ENCODE measurements at regions not wholly inside any gene's neighbourhood (a gene's known extent, or its start where the extent isn't known, plus 50 kb on each side); places are given as distances from the start of the nearest gene placed in this dataset.

- Histone ChIP-seq H3K9ac (ENCODE audit: insufficient read depth, low read length, poor library complexity, severe bottlenecking) (no peak overlapping the region), H3K36me3 (replicated peaks in 1 of 2; ENCODE audit: control insufficient read depth in 1 of 2, insufficient read depth in 2 of 2, low read length in 2 of 2) (no peaks in the 10 kb centered on the region), H3K4me3 (replicated peaks in 1 of 3; ENCODE audit: low read depth in 2 of 3, low read length in 3 of 3) (no peak overlapping the region), H3K4me1 (ENCODE audit: control insufficient read depth in 1 of 2, insufficient read depth in 2 of 2, low read length in 2 of 2) (no peaks in the 10 kb centered on the region), H3K9me3 (replicated peaks in 1 of 2; ENCODE audit: control insufficient read depth in 1 of 2, insufficient read depth in 1 of 2, low read length in 2 of 2) (no peaks in the 10 kb centered on the region), H3K4me2 (replicated peaks; ENCODE audit: extremely low read depth, low read length, poor library complexity, severe bottlenecking) (no peak overlapping the region), H3K27me3 (ENCODE audit: control insufficient read depth in 2 of 2, insufficient read depth in 2 of 2, low read length in 2 of 2) (no peaks in the 10 kb centered on the region), H2AFZ (ENCODE audit: insufficient read depth, low read depth, low read length, poor library complexity, severe bottlenecking) (no peak overlapping the region), H3K27ac (ENCODE audit: low read depth in 1 of 2, low read length in 2 of 2) (no peak overlapping the region), H3K79me2 (ENCODE audit: insufficient read depth, low read length) (no peaks in the 10 kb centered on the region), H4K20me1 (ENCODE audit: insufficient read depth, low read length) (no peaks in the 10 kb centered on the region)
- intact Hi-C loops (cut with micrococcal nuclease), result no loop called here
- Mint-ChIP-seq H3K36me3 (no peaks in the 10 kb centered on the region), H3K27ac (no peak overlapping the region), H3K4me3 (no peak overlapping the region), H3K9me3 (peaks cover 0 to 2% (median 0%) of the 10 kb centered on the region in 7 donors), H3K4me1 (no peaks in the 10 kb centered on the region), H3K27me3 (ENCODE audit: low read depth in 3 of 3) (peaks cover 1 to 4% (median 2%) of the 10 kb centered on the region in 3 donors)
- no peak for TF ChIP-seq CTCF (IDR thresholded peaks at IDR 0.05)
- no peak for DNase-seq
Measured at GRCh38 chr12:115693970-115694369, 583.5 kb downstream of the MED13L start.

- H3K9me3 ChIP-seq (replicated peaks in 1 of 2; ENCODE audit: control insufficient read depth in 1 of 2, insufficient read depth in 1 of 2, low read length in 2 of 2), result no peaks in the 10 kb centered on the region
- Mint-ChIP-seq H3K36me3 (no peaks in the 10 kb centered on the region), H3K27me3 (ENCODE audit: low read depth in 3 of 3) (peaks cover 1 to 13% (median 2%) of the 10 kb centered on the region in 3 donors), H3K4me1 (no peaks in the 10 kb centered on the region), H3K4me3 (no peak overlapping the region), H3K27ac (no peak overlapping the region), H3K9me3 (peaks cover 0 to 2% (median 0%) of the 10 kb centered on the region in 7 donors)
- intact Hi-C loops (cut with micrococcal nuclease), result no loop called here
- H3K27ac ChIP-seq (ENCODE audit: low read depth in 1 of 2, low read length in 2 of 2), result no peak overlapping the region
- no peak overlapping the region for H2AFZ ChIP-seq (ENCODE audit: insufficient read depth, low read depth, low read length, poor library complexity, severe bottlenecking)
- no peak overlapping the region for H3K4me2 ChIP-seq (replicated peaks; ENCODE audit: extremely low read depth, low read length, poor library complexity, severe bottlenecking)
- WGBS (ENCODE audit: insufficient coverage), result 80% methylated on average over 1 of the region's 2 CpGs
- H4K20me1 ChIP-seq (ENCODE audit: insufficient read depth, low read length), result no peaks in the 10 kb centered on the region
- no peaks in the 10 kb centered on the region for H3K36me3 ChIP-seq (replicated peaks in 1 of 2; ENCODE audit: control insufficient read depth in 1 of 2, insufficient read depth in 2 of 2, low read length in 2 of 2)
- no peaks in the 10 kb centered on the region for H3K79me2 ChIP-seq (ENCODE audit: insufficient read depth, low read length)
- no peak overlapping the region for H3K9ac ChIP-seq (ENCODE audit: insufficient read depth, low read length, poor library complexity, severe bottlenecking)
- H3K4me1 ChIP-seq (ENCODE audit: control insufficient read depth in 1 of 2, insufficient read depth in 2 of 2, low read length in 2 of 2), result no peaks in the 10 kb centered on the region
- no peak for DNase-seq
- no peaks in the 10 kb centered on the region for H3K27me3 ChIP-seq (ENCODE audit: control insufficient read depth in 2 of 2, insufficient read depth in 2 of 2, low read length in 2 of 2)
- H3K4me3 ChIP-seq (replicated peaks in 1 of 3; ENCODE audit: low read depth in 2 of 3, low read length in 3 of 3), result no peak overlapping the region
- no peak for TF ChIP-seq CTCF (IDR thresholded peaks at IDR 0.05)
Measured at GRCh38 chr12:115691123-115691522, 586.4 kb downstream of the MED13L start.
